Right lobe of liver (tissue), 4 donors: ENCODE measurements at regions not wholly inside any gene's neighbourhood (a gene's known extent, or its start where the extent isn't known, plus 50 kb on each side); places are given as distances from the start of the nearest gene placed in this dataset.

ENCODE experiments used
- CTCF ChIP-seq, 4 donors: fragments of 200-600 bp in 3 of 4; fragments of 450-650 bp in 1 of 4; IDR thresholded peaks; one replicate each; pipeline versions ENCODE4 v1.5.1 to v1.8.0; 2016 to 2022; ENCODE audit warnings: antibody characterized with exemption in 4 of 4, mild to moderate bottlenecking in 2 of 4
- POLR2A ChIP-seq: fragments of 450-650 bp; IDR thresholded peaks from one replicate; pipeline ENCODE4 v1.6.1; 2017; ENCODE audit warnings: antibody characterized with exemption, mild to moderate bottlenecking
- donor health status: DM: no; HTN: no; CAD: no.
- donor health status: DM: no; HTN: no; CAD: no.
- donor health status: DM: no; HTN: yes; CAD: no.

GRCh38 chr15:66993874-66994696 lies 71.3 kb upstream of the SMAD3 start:
- TF ChIP-seq POLR2A = no peak
- no peak for TF ChIP-seq CTCF (IDR thresholded peaks at IDR 0.05)
